Fibroblast of villous mesenchyme (primary cell): ENCODE measurements at regions not wholly inside any gene's neighbourhood (a gene's known extent, or its start where the extent isn't known, plus 50 kb on each side); places are given as distances from the start of the nearest gene placed in this dataset.

Source experiments
- DNase-seq: peaks from one replicate; pipeline ENCODE4 v3.0.0-alpha.2; 2010; ENCODE audit warnings: low read depth
- H3K4me3 ChIP-seq: 2 replicates; pipeline ENCODE4 v1.5.1; 2011; ENCODE audit warnings: low read depth, mild to moderate bottlenecking, low read length
- CTCF ChIP-seq: IDR thresholded peaks from 2 replicates; pipeline ENCODE4 v1.5.1; 2012; ENCODE audit warnings: low read depth, mild to moderate bottlenecking, low read length; ENCODE audit not compliant: insufficient read depth

- TF ChIP-seq CTCF, result no peak
- no peak overlapping the region for H3K4me3 ChIP-seq
- no peak for DNase-seq
Measured at GRCh38 chr11:105296806-105297205, 157.2 kb upstream of the CARD18 start.

GRCh38 chr11:105296386-105296785 is 156.8 kb upstream of the CARD18 start:
- H3K4me3 ChIP-seq, result no peak overlapping the region
- DNase-seq, result no peak
- no peak for TF ChIP-seq CTCF

GRCh38 chr11:105282658-105283057 is 143.1 kb upstream of the CARD18 start:
- TF ChIP-seq CTCF, result no peak
- no peak overlapping the region for H3K4me3 ChIP-seq
- DNase-seq, result peak; percentile 10

- H3K4me3 ChIP-seq, result no peak overlapping the region
- no peak for TF ChIP-seq CTCF
- no peak for DNase-seq
Measured at GRCh38 chr11:105274631-105275030, 135.1 kb upstream of the CARD18 start.

DNA sequence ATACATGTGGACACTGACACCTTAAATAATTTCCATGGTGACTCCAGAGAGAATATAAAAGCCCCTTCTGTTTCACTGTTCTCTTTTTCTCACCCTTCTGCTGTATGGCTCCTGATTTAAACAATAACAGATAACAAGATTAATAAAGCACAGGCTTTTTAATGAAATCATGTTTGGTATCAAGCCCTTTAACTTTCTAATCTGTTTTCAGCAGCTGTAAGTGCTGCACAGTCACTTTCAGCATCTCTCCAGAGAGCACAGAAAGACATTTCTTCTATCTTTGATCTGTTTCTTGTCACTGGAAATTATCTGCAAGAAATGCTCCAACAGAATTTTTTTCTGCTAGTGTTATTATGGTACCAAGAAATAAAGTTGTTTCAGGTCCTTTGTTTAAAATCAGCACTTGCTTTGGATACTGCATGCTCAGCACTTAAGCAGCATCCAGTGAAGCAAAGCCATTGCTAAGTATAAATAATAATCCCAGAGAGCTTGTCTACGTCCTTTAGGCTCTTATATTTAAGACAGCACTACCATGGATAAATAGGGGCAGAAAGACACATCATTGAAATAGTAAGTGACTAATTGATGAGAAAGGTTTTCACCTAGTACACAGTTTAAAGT is 134.2 kb upstream of the CARD18 start:
- H3K4me3 ChIP-seq, result no peak overlapping the region
- DNase-seq, result no peak
- TF ChIP-seq CTCF, result no peak

GRCh38 chr11:105269862-105270261 is 130.3 kb upstream of the CARD18 start:
- no peak for DNase-seq
- TF ChIP-seq CTCF, result no peak
- H3K4me3 ChIP-seq, result no peak overlapping the region

- H3K4me3 ChIP-seq, result no peak overlapping the region
- DNase-seq, result no peak
- TF ChIP-seq CTCF, result no peak
Measured at GRCh38 chr11:105268404-105269062, 129.0 kb upstream of the CARD18 start.
